ENCODE measurements at regions not wholly inside any gene's neighbourhood (a gene's known extent, or its start where the extent isn't known, plus 50 kb on each side); places are given as distances from the start of the nearest gene placed in this dataset.

DNA sequence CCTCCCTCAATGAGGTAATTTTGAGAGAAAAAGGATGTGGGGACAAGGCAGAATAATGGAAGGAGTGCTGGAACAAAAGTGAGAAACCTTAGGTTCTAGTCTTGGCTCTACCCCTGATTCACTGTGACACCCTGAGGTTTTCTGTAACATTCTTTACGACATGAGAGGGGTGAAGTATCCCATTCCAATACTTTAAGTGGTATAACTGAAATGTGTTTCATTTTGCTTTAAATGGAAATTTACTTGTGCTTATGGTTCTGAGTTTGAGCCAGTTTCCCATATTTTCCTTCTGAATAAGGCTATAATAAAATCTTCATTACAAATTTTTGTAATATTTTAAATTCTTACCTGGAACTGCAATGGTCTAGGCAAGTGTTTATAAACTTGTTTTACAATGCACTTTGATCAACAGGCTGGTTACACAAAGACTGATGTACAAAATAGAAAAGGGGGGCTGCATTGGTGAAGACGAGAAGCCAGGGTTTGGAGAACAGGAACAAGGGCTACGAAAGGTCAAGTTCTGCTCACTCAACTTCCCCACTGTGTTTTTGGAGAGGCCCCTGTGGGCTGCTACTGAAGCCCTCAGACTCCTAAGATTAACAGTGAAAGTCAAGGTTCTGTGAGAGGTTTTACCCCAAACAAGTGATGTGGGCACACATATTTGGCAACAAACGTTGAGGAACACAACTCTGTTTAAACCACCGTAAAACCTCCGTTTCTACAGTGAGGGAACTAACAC is 171.9 kb upstream of the ELL2 start:
- no peaks in the 10 kb centered on the region for H3K9me3 ChIP-seq (ENCODE audit: control insufficient read depth in 1 of 2, low read length in 2 of 2)
- no peak for DNase-seq
- H3K27me3 ChIP-seq (ENCODE audit: insufficient read depth, low read length) = no peaks in the 10 kb centered on the region
- H3K27ac Mint-ChIP-seq = no peak overlapping the region
- no peaks in the 10 kb centered on the region for H3K9me3 Mint-ChIP-seq
- ChIA-PET CTCF (ENCODE audit: partially characterized antibody) (no interaction called here), POLR2A (ENCODE audit: partially characterized antibody) (no interaction called here)
- no peaks in the 10 kb centered on the region for H3K4me1 Mint-ChIP-seq
- H3K27me3 Mint-ChIP-seq = peaks cover 1 to 4% of the 10 kb centered on the region in 2 donors
- H3K36me3 Mint-ChIP-seq = no peaks in the 10 kb centered on the region
- intact Hi-C loops (cut with micrococcal nuclease) = no loop called here
- no peak overlapping the region for H3K27ac ChIP-seq (ENCODE audit: low read depth, low read length)
- no peaks in the 10 kb centered on the region for H3K36me3 ChIP-seq (ENCODE audit: insufficient read depth, low read length)
- no peaks in the 10 kb centered on the region for H3K4me1 ChIP-seq (ENCODE audit: insufficient read depth, low read length)
- H3K4me3 ChIP-seq (ENCODE audit: low read length in 2 of 2) = no peak overlapping the region
- H3K4me3 Mint-ChIP-seq = no peak overlapping the region

DNA sequence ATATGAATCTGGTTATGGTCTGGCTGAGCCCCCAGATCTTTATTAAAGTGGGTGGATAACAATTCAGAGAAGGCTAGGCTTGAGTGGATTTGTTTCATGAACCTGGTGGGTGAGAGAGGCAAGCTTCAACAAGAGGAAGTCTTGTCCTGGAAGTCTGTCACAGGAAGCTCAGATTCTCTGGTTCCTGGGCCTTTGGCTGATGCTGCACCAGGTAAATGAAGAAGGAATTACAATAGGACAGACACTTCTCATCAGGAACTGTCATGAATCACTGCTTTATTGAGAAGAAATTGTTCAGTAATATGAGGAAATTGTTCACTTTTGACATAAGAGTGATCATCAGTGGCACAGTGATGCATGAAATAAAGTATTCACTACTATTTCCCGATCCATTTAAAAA is 167.6 kb upstream of the ELL2 start:
- Histone ChIP-seq H3K4me1 (ENCODE audit: insufficient read depth, low read length) (no peaks in the 10 kb centered on the region), H3K27me3 (ENCODE audit: insufficient read depth, low read length) (no peaks in the 10 kb centered on the region), H3K9me3 (ENCODE audit: control insufficient read depth in 1 of 2, low read length in 2 of 2) (no peaks in the 10 kb centered on the region), H3K27ac (ENCODE audit: low read depth, low read length) (no peak overlapping the region), H3K4me3 (ENCODE audit: low read length in 2 of 2) (no peak overlapping the region), H3K36me3 (ENCODE audit: insufficient read depth, low read length) (no peaks in the 10 kb centered on the region)
- H3K27me3 Mint-ChIP-seq = peaks cover 4 to 7% of the 10 kb centered on the region in 2 donors
- no peak overlapping the region for H3K4me3 Mint-ChIP-seq
- no peaks in the 10 kb centered on the region for H3K36me3 Mint-ChIP-seq
- no peaks in the 10 kb centered on the region for H3K9me3 Mint-ChIP-seq
- POLR2A ChIA-PET (ENCODE audit: partially characterized antibody) = no interaction called here
- intact Hi-C loops (cut with micrococcal nuclease) = no loop called here
- no peak for DNase-seq
- no peak overlapping the region for H3K27ac Mint-ChIP-seq
- CTCF ChIA-PET (ENCODE audit: partially characterized antibody) = no interaction called here
- no peaks in the 10 kb centered on the region for H3K4me1 Mint-ChIP-seq

DNA sequence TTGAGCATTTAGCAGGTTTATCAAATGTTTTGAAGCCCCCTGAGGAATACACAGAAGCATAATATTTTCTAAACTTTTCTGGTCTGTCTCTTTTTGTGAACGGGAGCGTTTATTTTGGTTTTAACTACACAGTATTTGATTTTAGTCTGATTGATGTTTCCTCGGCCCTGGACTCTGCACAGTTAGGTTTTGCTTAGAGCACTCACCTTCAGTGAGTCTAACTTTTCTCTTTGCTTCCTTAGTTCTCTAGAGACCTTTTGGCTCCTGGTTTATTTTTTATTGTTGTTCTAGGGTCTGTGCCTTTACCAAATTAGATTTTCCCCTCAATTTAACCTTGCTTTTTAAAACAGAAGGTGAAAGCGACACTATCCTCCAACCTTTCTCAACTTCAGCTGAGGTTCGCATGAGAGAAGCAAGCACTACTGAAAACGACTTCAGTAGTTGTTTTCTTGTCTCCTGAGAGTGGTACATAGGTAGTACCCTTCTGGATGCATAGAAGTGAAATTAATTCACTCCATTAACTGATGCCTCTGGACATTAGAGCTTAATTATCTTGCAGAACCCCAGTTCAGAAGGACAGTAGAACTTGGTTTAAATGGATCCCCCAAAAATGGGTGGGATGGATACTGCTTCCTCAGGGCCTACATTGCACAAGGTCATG is 166.7 kb upstream of the ELL2 start:
- Histone ChIP-seq H3K27me3 (ENCODE audit: insufficient read depth, low read length) (no peaks in the 10 kb centered on the region), H3K4me3 (ENCODE audit: low read length in 2 of 2) (no peak overlapping the region), H3K4me1 (ENCODE audit: insufficient read depth, low read length) (no peaks in the 10 kb centered on the region), H3K27ac (ENCODE audit: low read depth, low read length) (no peak overlapping the region), H3K36me3 (ENCODE audit: insufficient read depth, low read length) (no peaks in the 10 kb centered on the region), H3K9me3 (ENCODE audit: control insufficient read depth in 1 of 2, low read length in 2 of 2) (no peaks in the 10 kb centered on the region)
- ChIA-PET CTCF (ENCODE audit: partially characterized antibody) (no interaction called here), POLR2A (ENCODE audit: partially characterized antibody) (no interaction called here)
- Mint-ChIP-seq H3K4me1 (no peaks in the 10 kb centered on the region), H3K4me3 (no peak overlapping the region), H3K27ac (no peak overlapping the region), H3K36me3 (no peaks in the 10 kb centered on the region), H3K9me3 (no peaks in the 10 kb centered on the region), H3K27me3 (peaks cover 4 to 7% of the 10 kb centered on the region in 2 donors)
- DNase-seq = no peak
- intact Hi-C loops (cut with micrococcal nuclease) = no loop called here

GRCh38 chr5:96127538-96127937 is 165.9 kb upstream of the ELL2 start:
- intact Hi-C loops (cut with micrococcal nuclease) = no loop called here
- Mint-ChIP-seq H3K9me3 (no peaks in the 10 kb centered on the region), H3K4me3 (no peak overlapping the region), H3K27ac (no peak overlapping the region), H3K4me1 (no peaks in the 10 kb centered on the region), H3K27me3 (peaks cover 4 to 5% of the 10 kb centered on the region in 2 donors), H3K36me3 (no peaks in the 10 kb centered on the region)
- no peak overlapping the region for H3K4me3 ChIP-seq (ENCODE audit: low read length in 2 of 2)
- H3K4me1 ChIP-seq (ENCODE audit: insufficient read depth, low read length) = no peaks in the 10 kb centered on the region
- H3K36me3 ChIP-seq (ENCODE audit: insufficient read depth, low read length) = no peaks in the 10 kb centered on the region
- no peaks in the 10 kb centered on the region for H3K27me3 ChIP-seq (ENCODE audit: insufficient read depth, low read length)
- no peak for DNase-seq
- H3K9me3 ChIP-seq (ENCODE audit: control insufficient read depth in 1 of 2, low read length in 2 of 2) = no peaks in the 10 kb centered on the region
- no peak overlapping the region for H3K27ac ChIP-seq (ENCODE audit: low read depth, low read length)
- CTCF ChIA-PET (ENCODE audit: partially characterized antibody) = no interaction called here
- POLR2A ChIA-PET (ENCODE audit: partially characterized antibody) = no interaction called here

DNA sequence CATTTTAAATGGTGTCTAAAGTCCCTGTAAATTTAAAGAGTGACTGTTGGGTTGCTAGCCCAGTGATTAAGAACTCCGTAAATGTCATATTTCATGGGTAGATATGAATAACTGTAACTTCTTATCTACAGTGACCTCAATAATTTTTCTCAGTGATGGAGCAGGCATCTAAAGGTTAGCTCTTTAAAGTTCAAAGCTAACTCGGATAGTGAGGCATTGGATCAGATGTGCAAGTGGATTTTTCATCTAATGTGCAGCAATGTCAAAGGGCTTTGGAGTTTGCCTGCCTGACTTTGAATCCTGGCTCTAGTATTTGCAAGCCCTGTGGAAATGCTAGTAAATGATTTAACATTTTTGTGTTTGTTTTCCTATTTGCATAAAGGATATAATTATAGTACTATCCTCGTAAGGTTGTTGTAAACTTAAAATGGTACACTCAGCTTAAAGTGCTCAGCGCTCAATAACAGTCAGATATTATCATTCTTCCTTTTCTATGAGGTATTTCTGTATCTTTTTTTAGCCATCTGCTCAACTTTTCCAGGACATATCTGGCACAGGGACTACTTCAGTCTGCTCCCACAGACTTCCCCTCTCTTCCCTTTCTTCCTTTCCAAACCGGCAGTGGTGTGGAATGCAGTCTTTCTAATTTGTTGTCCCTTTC is 163.7 kb upstream of the ELL2 start:
- H3K27ac Mint-ChIP-seq = no peak overlapping the region

GRCh38 chr5:96124589-96124988 is 162.9 kb upstream of the ELL2 start:
- H3K36me3 ChIP-seq (ENCODE audit: insufficient read depth, low read length) = no peaks in the 10 kb centered on the region
- no peak overlapping the region for H3K27ac ChIP-seq (ENCODE audit: low read depth, low read length)
- ChIA-PET POLR2A (ENCODE audit: partially characterized antibody) (no interaction called here), CTCF (ENCODE audit: partially characterized antibody) (no interaction called here)
- no peaks in the 10 kb centered on the region for H3K9me3 ChIP-seq (ENCODE audit: control insufficient read depth in 1 of 2, low read length in 2 of 2)
- H3K4me1 ChIP-seq (ENCODE audit: insufficient read depth, low read length) = no peaks in the 10 kb centered on the region
- H3K9me3 Mint-ChIP-seq = no peaks in the 10 kb centered on the region
- no peaks in the 10 kb centered on the region for H3K36me3 Mint-ChIP-seq
- DNase-seq = no peak
- H3K4me1 Mint-ChIP-seq = no peaks in the 10 kb centered on the region
- intact Hi-C loops (cut with micrococcal nuclease) = no loop called here
- H3K27me3 ChIP-seq (ENCODE audit: insufficient read depth, low read length) = no peaks in the 10 kb centered on the region
- H3K27ac Mint-ChIP-seq = no peak overlapping the region
- H3K27me3 Mint-ChIP-seq = peaks cover 5 to 6% of the 10 kb centered on the region in 2 donors
- H3K4me3 Mint-ChIP-seq = no peak overlapping the region
- no peak overlapping the region for H3K4me3 ChIP-seq (ENCODE audit: low read length in 2 of 2)

More for the DNA sequence above, 163.7 kb upstream of the ELL2 start:
- DNase-seq = no peak
- Histone ChIP-seq H3K9me3 (ENCODE audit: control insufficient read depth in 1 of 2, low read length in 2 of 2) (no peaks in the 10 kb centered on the region), H3K27ac (ENCODE audit: low read depth, low read length) (no peak overlapping the region), H3K36me3 (ENCODE audit: insufficient read depth, low read length) (no peaks in the 10 kb centered on the region), H3K27me3 (ENCODE audit: insufficient read depth, low read length) (no peaks in the 10 kb centered on the region), H3K4me3 (ENCODE audit: low read length in 2 of 2) (no peak overlapping the region), H3K4me1 (ENCODE audit: insufficient read depth, low read length) (no peaks in the 10 kb centered on the region)
- Mint-ChIP-seq H3K4me3 (no peak overlapping the region), H3K36me3 (no peaks in the 10 kb centered on the region), H3K4me1 (no peaks in the 10 kb centered on the region), H3K9me3 (no peaks in the 10 kb centered on the region), H3K27me3 (peaks cover 5 to 6% of the 10 kb centered on the region in 2 donors)
- POLR2A ChIA-PET (ENCODE audit: partially characterized antibody) = no interaction called here
- intact Hi-C loops (cut with micrococcal nuclease) = no loop called here
- CTCF ChIA-PET (ENCODE audit: partially characterized antibody) = no interaction called here

GRCh38 chr5:96123418-96123817 is 161.8 kb upstream of the ELL2 start:
- POLR2A ChIA-PET (ENCODE audit: partially characterized antibody) = no interaction called here
- no peak overlapping the region for H3K4me3 Mint-ChIP-seq

More at GRCh38 chr5:96123418-96123817, 161.8 kb upstream of the ELL2 start:
- Mint-ChIP-seq H3K27ac (no peak overlapping the region), H3K9me3 (no peaks in the 10 kb centered on the region), H3K36me3 (no peaks in the 10 kb centered on the region), H3K27me3 (peaks cover 5 to 6% of the 10 kb centered on the region in 2 donors), H3K4me1 (no peaks in the 10 kb centered on the region)
- Histone ChIP-seq H3K4me1 (ENCODE audit: insufficient read depth, low read length) (no peaks in the 10 kb centered on the region), H3K27me3 (ENCODE audit: insufficient read depth, low read length) (no peaks in the 10 kb centered on the region), H3K4me3 (ENCODE audit: low read length in 2 of 2) (no peak overlapping the region), H3K36me3 (ENCODE audit: insufficient read depth, low read length) (no peaks in the 10 kb centered on the region), H3K9me3 (ENCODE audit: control insufficient read depth in 1 of 2, low read length in 2 of 2) (no peaks in the 10 kb centered on the region), H3K27ac (ENCODE audit: low read depth, low read length) (no peak overlapping the region)
- intact Hi-C loops (cut with micrococcal nuclease) = no loop called here
- DNase-seq = no peak
- CTCF ChIA-PET (ENCODE audit: partially characterized antibody) = no interaction called here
